A204.1 (cell line): ENCODE measurements at regions not wholly inside any gene's neighbourhood (a gene's known extent, or its start where the extent isn't known, plus 50 kb on each side); places are given as distances from the start of the nearest gene placed in this dataset.

Source experiments
- FAIRE-seq: peaks from 2 replicates; lab custom pipeline; 2012; peaks lifted over from hg19 to GRCh38; lab: Jason Lieb, UNC

DNA sequence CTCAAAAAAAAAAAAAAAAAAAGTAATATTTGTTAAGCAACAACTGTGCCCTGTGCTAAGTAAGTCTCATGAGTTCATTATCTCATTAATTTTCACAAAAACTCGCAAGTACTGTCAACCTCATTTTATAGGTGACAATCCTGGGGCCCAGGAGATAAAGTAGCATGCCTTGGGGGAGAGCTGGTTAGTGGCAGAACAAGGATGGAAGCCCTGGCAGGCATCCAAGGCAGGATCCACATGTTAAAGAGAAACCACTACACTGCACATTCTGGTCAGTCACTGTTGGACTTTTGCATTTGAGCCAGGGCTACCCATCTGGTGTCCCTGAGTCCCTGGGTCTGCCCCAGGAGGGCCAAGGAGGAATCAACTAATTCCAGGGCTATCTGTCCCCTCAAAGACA, 54.6 kb downstream of the ZFP36L2 start:
- no peak for FAIRE-seq

DNA sequence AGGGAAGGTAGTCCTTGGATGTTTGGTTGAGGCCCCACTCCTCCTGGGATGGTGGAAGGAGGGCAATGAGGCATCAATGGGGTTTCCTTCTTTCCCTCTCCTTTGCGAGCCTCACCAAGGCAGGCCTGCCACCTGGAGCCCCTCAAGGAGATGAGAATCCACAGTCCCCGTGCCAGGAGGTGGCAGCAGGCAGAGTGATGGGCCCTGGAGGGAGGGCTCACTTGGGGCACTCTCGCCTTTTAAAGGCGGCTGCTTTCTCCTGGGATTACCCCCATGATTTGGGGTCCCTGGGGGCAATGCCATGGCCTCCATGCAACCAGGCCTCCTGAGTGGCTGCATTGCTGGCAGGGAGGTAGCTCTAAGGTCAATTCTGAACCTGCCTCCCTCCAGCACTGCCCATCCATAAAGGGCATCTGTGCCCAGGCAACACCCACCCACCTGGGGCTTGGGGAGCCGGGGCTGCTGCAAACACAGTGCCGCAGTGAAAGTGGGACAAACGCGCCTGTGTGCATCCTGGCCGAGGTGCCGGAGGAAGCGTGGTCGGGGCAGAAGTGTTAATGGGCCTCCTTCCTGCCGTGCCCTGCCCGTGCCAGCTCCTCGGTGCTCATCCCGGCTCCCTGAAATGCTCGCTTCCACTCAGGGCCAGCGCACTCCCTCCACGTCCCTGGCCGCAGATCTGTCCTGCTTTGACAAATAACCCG, 55.9 kb downstream of the ZFP36L2 start:
- FAIRE-seq: no peak

DNA sequence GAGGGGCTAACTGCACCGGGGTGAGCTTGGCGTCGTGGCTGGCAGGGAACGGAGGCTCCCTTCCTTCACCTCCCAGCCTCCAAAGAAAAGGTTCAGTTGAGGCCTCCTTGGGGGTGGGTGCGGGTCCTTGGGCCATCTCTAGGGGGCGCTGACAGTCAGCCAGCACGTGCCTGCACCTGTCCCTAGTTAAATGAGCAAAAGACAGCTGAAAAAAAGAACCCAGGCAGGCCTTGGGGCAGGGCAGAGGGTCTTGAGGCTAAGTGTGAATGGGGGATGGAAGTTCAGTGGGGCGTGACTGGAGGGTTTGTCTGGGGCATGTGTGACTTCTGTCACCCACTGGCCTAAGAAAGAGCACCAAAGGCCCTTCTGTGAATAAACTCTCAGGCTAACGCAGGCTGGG, 56.4 kb downstream of the ZFP36L2 start:
- FAIRE-seq: no peak

DNA sequence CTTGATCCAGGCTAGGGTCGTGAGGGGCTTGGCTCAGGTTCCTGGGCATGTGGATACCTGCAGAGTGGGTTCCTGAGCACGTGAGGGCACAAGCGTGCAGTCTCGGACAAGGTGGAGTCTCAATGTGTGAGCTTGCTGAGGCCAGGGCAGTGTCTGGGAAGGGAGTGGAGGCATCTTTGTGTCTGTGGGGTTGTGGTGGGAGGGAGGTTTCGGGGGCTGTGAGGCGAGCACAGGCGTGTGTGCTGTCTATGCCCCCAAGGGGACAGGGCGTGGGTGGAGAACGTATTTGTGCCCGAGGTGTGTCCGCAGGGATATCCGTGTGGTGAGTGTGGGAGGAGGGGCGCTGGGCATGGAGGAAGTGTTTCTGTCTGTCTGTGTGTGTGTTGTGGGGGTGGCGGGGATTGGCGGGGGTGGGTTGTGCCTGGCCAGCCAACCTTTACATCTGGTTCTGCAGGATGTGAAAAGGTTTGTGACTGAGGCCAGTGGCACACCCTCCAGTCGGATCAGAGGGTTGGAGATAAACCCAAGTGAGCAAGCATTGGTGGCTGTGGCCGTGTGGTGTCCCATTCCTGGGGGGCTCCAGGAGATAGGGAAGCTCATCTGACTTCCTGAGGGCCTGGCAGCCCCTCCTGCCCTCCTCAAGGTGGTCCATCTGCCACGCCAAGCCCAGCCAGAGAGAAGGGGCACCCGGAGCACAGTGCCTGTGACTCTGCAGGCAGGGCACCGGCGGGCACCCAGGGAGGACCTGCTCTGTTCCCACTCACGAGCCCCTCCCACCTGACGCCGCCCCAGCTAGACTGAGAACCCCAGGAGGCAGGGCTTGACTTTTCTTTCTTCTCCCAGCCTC, 57.1 kb downstream of the ZFP36L2 start:
- no peak for FAIRE-seq

DNA sequence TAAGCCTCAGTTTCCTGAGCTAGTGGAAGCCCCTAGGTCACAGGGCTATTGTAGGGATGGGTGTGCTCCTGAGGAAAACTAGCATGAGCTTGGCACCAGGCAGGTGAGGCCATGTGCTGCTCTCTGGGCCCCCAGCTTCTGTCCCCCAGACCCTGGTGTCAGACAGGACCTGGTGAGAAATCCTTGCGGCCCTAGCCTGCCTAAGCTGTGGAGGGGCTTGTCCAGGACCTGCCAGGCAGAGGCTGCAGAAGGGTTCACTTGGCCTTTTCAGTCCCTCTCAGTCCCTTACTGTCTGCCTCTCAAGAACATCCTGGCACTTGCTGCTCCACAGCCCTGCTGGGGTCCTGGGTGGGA, 58.4 kb downstream of the ZFP36L2 start:
- no peak for FAIRE-seq

DNA sequence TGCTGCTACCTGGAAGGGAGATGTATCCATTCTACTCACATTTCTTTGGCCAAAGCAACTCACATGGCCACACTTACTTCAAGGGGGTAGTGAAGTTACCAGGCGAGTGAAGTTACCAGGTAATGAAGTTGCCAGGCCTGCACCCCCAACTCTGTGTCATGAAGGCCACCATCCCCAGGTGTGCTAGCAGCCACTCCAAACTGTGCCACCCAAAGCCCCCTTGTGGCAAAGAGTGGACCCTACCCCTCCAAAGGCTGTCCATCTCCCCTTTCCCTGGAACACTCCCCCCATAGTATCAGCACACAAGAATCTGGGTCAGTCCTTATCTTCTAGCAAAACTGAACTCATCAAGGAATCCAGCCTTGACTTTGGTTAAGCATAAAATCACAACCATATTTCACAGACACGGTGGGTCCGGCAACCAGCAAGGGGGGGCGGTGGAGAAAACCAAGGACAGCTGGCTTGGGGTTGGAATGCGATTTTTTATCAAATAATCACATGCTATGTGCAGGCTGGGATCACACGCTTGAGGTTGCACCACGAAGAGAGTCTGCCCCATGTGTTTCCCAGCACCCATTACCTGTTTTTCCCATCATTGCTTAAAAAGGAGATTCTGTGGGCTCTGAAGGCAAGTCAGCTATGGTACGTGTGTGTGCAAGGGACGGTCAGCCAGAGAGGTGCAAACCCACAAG, 60.9 kb downstream of the ZFP36L2 start:
- no peak for FAIRE-seq

DNA sequence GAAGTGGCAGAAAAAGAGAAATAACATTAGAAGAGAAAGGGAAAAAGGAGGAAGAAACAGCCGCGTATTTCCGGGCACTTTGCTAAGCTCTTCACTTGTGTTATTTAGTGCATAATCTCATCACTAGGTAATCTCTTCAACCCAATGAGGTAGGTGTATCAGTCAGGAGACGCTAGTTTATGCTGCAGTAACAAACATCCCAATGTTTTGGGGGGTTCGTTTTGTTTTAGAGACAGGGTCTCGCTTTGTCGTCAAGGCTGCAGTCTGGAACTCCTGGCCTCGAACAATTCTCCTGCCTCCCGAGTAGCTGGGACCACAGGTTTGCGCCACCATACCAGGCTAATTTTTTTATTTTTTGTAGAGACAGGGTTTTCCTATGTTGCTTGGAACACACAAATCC, 61.7 kb downstream of the ZFP36L2 start:
- no peak for FAIRE-seq

DNA sequence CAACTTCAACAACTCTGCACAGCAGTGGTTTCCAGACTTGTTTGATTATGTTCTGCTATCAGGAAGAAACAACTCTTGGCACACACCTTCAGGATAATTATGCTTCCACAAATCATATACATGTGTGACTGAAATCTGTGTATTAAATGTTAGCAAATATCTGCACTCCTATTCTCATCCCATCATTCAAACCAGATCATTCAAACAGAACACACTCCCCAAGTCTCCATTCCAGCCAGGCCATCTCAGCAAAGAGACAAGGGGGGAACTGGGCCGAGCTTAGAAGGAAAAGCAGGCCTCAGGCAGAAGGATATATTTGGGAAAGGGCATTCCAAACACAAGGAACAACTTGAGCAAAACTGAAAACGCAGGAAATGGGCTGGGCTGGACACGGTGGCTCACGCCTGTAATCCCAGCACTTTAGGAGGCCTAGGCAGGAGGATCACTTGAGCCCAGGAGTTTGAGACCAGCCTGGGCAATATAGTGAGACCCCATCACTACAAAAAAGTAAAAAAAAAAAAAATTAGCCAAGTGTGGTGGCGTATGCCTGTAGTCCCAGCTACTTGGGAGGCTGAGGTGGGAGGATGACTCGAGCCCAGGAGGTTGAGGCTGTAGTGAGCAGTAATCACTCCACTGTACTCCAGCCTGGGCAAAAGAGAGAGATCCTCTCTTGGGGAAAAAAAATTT, 62.7 kb downstream of the ZFP36L2 start:
- FAIRE-seq: no peak

DNA sequence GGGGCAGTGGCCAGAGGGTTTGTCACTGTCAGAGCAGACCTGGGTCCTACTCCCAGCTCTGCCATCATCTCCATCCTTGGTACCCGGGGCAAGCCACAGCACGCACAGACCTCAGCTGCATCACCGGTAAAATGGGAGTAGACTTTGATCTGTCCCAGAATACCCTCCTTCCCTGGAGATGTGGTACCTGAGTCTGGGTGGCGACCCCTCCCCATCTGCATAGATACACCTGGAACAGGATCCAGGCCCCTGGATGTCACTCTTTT, 64.0 kb downstream of the ZFP36L2 start:
- no peak for FAIRE-seq

DNA sequence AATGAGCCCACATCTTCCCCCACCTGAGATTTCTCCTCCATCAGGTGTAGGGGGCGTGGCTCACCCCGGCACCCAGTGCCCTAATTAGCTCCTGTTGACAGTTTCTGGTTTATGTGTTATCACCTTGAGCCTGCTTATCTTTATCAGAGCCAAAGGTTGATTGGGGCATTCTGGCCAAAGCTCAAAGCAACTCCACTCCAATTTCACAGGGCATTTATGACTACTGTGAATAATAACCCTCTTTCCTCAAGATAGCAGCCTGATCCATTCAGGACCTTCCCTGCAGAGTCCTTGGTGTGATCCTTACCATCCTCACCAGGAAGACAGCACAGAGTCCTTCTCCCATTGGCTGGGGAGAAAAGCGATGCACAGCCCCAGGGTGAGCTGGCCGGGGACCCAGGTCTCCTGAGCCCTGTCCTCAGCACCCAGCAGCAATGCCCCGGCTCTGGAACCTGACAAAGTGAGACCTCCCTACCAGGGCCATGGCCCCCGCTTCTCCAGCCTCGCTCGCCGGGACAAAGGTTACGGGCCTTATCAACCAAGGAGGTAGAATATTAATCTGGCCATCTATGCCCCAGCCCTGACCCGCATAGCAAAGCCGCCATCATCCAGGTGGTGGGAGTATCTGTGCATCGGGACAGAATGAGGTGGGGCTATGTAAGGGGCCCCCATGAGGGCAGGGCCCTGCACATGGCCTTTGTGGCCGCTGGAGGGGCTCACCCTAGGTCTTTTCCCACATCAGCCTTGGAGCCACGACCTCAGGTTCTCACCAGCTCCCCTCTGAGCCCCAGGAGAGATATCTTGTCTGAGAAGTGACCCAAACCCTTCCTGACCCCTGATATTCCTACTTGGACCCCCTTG, 64.5 kb downstream of the ZFP36L2 start:
- no peak for FAIRE-seq

DNA sequence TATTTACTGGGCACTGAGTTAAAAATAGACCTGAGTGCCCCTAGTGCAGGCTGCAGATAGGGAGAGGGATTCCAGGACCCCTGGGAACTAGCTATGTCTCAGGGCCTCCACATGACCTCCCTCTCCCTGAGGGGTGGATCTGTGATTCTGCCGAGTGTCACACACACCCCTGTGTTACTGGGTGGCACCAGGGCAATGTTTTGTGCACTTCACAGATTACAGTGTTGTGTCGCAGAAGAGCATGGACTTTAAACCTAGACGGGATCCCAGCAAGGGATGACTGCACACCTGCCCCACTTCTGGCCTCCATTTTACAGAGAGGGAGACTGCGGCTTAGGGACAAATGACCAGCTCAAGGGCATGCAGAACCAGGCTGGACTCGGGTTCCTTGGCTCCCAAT, 65.6 kb downstream of the ZFP36L2 start:
- no peak for FAIRE-seq

DNA sequence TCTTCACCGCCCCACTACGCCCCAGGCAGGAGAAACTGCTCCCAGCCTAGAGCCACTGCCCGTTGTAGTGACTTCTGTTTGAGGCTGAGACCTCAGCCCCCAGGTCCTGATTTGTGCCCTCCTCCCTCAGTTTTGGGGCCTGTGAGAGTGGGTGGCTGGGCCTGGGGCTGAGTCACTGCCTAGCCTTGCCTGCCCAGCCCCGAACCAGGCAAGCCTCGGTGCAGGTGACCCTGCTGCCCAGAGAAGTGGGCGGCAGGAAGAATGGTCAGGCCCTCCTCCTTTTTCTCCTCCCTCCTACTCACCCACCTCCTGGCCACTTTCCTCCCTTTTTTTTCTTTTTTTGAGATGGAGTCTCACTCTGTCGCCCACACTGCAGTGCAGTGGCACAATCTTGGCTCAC, 66.6 kb downstream of the ZFP36L2 start:
- no peak for FAIRE-seq

DNA sequence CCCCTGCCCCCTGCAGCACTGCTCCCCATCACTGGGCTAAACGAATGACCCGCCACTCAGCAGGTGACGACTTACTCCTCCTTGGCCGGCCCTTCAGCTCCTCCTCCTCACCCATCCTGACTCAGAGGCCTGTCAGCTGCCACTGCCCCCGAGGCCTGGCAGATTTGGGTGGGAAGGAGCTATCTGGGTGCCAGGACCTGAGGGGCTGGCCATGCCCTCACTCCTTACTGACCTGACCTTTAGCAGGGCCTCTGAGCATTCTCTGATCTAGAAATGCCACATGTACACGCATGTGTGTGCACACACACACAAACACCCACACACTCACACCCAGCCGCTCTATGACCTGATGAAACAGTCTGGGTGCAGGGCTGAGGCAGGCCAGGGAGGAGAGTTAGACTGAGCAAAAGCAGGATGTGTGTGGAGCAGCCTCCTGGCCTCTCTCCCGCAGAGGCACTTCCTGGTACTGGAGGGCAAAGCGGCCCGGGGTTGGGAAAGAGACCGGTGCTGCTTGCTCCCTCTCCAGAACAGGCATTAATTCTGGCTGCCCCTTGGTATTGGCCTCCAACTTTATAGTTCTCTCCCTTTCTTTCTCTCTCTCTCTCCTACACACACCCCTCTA, 68.0 kb downstream of the ZFP36L2 start:
- no peak for FAIRE-seq

DNA sequence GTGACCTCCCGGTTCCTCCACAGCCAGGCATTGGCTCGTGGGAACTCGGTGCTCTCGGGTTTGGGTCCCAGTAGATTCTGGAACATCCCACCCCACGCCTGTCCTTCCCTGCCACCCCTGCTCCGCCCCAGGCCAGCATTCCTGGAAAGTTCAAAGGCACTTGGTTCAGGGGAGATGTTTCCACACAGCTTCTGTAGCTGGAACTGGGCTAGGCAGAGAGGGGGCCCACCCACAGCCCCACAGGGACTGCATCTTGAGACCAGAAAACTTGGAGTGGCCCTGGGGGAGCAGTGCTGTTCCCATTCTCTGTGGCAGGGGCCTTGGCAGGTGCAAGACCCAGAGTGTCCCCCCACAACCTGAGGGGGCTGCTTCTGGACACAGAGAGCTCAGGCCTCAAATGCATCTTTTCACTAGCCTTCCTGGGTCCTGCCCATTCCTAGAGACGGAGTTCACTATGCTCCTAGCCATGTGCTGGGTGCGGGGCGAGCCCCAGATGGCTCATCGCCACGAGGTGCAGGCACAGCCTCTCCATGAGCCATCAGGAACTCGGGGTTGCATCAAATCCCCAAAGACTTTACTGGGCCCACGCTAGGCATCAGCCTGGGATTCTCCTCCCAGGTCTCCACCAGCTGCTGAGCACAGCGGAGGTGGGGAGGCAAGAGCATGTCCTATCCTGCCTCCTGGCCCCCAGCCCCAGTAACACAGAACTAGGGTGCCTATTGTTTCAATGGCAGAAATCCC, 68.7 kb downstream of the ZFP36L2 start:
- no peak for FAIRE-seq

DNA sequence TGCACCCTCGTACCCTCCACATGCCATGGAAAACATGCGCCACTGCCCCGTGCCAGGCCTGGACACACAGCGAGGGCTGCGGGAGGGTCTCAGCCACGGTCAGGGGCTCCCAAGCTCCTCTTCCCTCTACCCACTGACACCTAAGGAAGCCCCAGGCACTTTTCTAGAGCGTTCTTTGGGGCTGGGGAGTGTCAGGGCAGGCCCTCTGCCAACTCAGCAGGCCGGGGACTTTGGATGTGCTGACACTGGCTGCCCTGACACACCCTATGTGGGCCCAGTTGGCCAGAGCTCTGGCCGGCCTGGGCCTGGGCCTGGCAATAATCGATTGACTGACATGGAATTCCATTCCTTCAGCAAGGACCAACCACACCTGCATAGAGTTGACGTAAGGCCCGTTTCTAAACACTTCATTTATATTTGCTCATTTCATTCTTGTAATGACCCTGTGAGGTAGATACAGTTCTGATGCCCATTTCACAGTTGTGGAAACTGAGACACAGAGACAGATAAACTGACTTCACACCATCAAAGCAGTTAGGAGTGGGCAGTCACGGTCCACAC, 70.5 kb downstream of the ZFP36L2 start:
- no peak for FAIRE-seq

DNA sequence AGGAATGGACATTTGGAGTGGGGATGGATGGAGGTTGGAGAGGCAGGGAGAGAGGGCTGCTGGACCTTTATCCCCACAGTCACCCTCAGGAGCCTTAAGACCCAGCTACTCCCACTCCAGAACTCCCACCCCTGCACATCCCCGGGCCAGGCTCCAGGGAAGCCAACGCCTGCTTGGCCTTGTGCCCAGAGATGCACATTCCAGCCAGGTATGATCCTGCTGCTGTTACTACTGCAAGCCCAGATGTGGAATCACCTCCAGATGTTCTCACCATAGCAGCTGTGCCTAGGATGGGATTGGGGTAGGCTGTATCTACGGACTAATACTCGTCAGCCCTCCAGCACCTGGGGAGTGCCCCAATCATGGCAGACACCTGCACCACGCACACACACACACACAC, 71.7 kb downstream of the ZFP36L2 start:
- no peak for FAIRE-seq

DNA sequence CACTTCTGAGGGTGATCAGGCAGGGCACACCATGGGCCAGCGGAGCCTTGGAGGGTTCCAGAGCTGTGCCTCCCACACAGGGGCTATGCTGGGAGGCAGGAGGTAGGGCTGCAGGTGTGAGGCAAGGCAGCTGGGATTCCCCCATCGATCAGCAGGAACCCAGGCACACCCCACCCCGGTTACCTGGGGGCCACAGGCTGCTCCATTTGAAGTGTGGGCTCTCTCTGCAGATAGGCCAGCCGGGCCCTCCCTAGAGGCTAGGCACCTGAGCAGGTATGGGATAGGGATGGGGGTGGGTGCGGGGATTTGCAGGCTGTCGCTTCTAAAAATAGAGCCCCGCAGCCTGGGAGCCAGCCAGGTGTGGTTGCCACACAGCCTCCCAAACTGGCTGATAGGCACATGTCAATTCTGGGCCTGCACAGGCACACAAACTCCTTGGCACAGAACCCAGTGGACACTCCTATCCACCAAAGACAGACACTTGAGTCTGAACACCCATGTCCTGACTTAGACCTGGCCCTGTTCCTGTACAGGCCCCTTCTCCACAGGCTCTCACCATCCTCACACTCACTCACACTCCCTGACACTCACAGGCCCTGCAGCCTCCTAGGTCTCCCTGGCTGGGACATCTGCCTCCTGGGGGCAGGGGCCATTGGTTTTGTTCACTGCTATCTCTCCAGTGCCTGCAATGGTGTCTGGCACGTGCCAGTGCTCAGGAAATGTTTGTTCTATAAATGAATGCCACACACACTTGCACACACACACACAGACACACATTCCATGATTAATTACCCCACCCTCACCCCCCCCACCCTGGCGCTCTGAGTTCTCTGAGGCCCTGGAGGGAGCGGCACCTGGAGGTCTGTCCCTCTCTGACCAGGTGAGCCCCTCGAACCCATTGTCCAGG, 73.4 kb downstream of the ZFP36L2 start:
- no peak for FAIRE-seq

DNA sequence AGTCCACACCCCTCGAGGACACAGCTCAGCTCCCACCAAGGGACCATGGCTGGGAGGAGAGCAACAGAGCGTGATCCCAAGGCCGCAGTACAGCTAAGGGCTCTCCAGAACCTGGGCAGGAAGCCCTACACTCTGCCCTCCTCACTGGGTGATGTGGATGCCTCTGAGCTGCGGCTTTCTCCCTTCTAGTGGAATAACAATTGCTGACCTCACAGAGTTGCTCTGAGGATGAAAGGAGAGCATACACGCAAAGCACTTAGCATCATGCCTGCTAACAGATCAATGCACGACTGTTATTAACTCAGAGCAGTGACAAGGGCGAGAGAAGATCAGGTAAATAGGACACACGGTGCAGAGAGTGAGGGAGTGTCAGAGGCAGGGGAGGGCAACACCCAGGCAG, 74.2 kb downstream of the ZFP36L2 start:
- no peak for FAIRE-seq

DNA sequence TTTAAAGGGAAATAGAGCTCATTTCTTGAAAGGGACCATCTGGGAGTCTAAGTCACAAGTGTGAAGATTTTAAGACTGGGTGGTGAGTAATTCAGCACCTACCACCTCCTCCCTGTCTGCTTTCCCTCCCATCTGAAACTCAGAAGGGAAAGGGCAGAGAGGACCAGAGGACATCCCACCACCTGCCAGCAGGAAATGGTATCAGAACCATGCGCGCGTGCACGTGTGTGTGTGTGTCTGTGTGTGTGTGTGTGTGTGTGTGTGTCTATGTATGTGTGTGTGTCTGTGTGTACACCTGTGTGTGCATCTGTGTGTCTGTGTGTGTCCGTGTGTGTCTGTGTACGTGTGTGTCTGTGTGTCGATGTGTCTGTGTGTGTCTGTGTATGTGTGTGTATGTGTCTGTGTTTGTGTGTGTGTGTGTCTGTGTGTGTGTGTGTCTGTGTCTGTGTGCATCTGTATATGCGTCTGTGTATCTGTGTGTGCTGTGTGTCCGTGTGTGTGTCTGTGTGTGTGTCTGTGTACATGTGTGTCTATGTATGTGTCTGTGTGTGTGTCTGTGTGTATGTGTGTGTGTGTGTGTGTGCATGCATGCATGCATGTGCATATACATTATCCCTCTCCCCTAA, 76.8 kb downstream of the ZFP36L2 start:
- no peak for FAIRE-seq
